HG02642 (cell line): ENCODE measurements at regions not wholly inside any gene's neighbourhood (a gene's known extent, or its start where the extent isn't known, plus 50 kb on each side); places are given as distances from the start of the nearest gene placed in this dataset.
"Not testable (repeated sequence)": the region's sequence is repeated elsewhere in the genome, so short reads cannot be mapped to it uniquely, and the experiment has no call there.

Experiments used
- ATAC-seq: cut with Tn5 transposase; IDR thresholded peaks from one replicate; pipeline ENCODE4 v1.9.1; 2021; ENCODE audit warnings: mild to moderate bottlenecking; ENCODE audit not compliant: unreplicated experiment, poor library complexity

- ATAC-seq, result no peak
Observed at GRCh38 chr20:55555075-55555650, 450.2 kb downstream of the CBLN4 start.

- no peak for ATAC-seq
Observed at GRCh38 chr20:55544638-55545037, 460.7 kb downstream of the CBLN4 start.

GRCh38 chr20:55540486-55540885, 464.8 kb downstream of the CBLN4 start:
- ATAC-seq, result no peak

GRCh38 chr20:55540013-55540412, 465.3 kb downstream of the CBLN4 start:
- ATAC-seq, result no peak

GRCh38 chr20:55538261-55538908, 466.9 kb downstream of the CBLN4 start:
- ATAC-seq, result no peak

GRCh38 chr20:55535366-55535765, 470.0 kb downstream of the CBLN4 start:
- ATAC-seq, result no peak

GRCh38 chr20:55533632-55534031, 471.7 kb downstream of the CBLN4 start:
- ATAC-seq, result no peak

GRCh38 chr20:55530763-55531162, 474.6 kb downstream of the CBLN4 start:
- no peak for ATAC-seq

- ATAC-seq, result no peak
Observed at GRCh38 chr20:55528482-55528881, 476.8 kb downstream of the CBLN4 start.

- no peak for ATAC-seq
Observed at GRCh38 chr20:55522296-55522815, 483.0 kb downstream of the CBLN4 start.

GRCh38 chr20:55517584-55517983, 487.7 kb downstream of the CBLN4 start:
- ATAC-seq, result not testable (repeated sequence)

GRCh38 chr20:55515832-55516231, 489.5 kb downstream of the CBLN4 start:
- ATAC-seq, result no peak

GRCh38 chr20:55514531-55514930, 490.8 kb downstream of the CBLN4 start:
- no peak for ATAC-seq

- ATAC-seq, result no peak
Observed at GRCh38 chr20:55513954-55514353, 491.4 kb downstream of the CBLN4 start.

GRCh38 chr20:55500130-55500529, 505.2 kb downstream of the CBLN4 start:
- ATAC-seq, result no peak

GRCh38 chr20:55488593-55488992, 516.7 kb downstream of the CBLN4 start:
- no peak for ATAC-seq

- ATAC-seq, result no peak
Observed at GRCh38 chr20:55478724-55479450, 526.4 kb downstream of the CBLN4 start.

- no peak for ATAC-seq
Observed at GRCh38 chr20:55472704-55473103, 532.6 kb downstream of the CBLN4 start.

- no peak for ATAC-seq
Observed at GRCh38 chr20:55471052-55472006, 534.0 kb downstream of the CBLN4 start.

GRCh38 chr20:55469074-55469473, 536.2 kb downstream of the CBLN4 start:
- no peak for ATAC-seq
